Lung (tissue), 11 donors: ENCODE measurements at regions not wholly inside any gene's neighbourhood (a gene's known extent, or its start where the extent isn't known, plus 50 kb on each side); places are given as distances from the start of the nearest gene placed in this dataset.

Source experiments
- ATAC-seq: fragments of 200-7000 bp; cut with Tn5 transposase; one replicate; pipeline ENCODE4 v1.9.1; 2020; ENCODE audit warnings: moderate number of reproducible peaks; ENCODE audit not compliant: insufficient read depth, low FRiP score
- DNase-seq, 3 donors: peaks; one replicate each; pipeline ENCODE4 v3.0.0-alpha.2; 2013 to 2017
- H3K27ac ChIP-seq, 2 donors: one replicate each; pipeline ENCODE4 v1.5.1; 2013; ENCODE audit warnings: mild to moderate bottlenecking in 2 of 2, moderate library complexity in 2 of 2, control low read depth in 1 of 2, inconsistent platforms in 1 of 2, low read depth in 1 of 2, low read length in 1 of 2
- H3K27me3 ChIP-seq, 3 donors: one replicate each; pipeline ENCODE4 v1.5.1; 2013; ENCODE audit warnings: low read length in 2 of 3; ENCODE audit not compliant: control insufficient read depth in 3 of 3, insufficient read depth in 3 of 3
- H3K36me3 ChIP-seq, 4 donors: one replicate each; pipeline ENCODE4 v1.5.1; 2013; ENCODE audit warnings: low read length in 4 of 4, mild to moderate bottlenecking in 1 of 4, moderate library complexity in 1 of 4; ENCODE audit not compliant: control insufficient read depth in 4 of 4, insufficient read depth in 4 of 4
- H3K4me1 ChIP-seq, 5 donors: one replicate each; pipeline ENCODE4 v1.5.1; 2013; ENCODE audit warnings: low read length in 5 of 5, mild to moderate bottlenecking in 2 of 5, moderate library complexity in 1 of 5; ENCODE audit not compliant: control insufficient read depth in 5 of 5, insufficient read depth in 5 of 5
- H3K4me3 ChIP-seq: one replicate; pipeline ENCODE4 v1.5.1; 2013; ENCODE audit warnings: mild to moderate bottlenecking, control low read depth, moderate library complexity
- H3K9ac ChIP-seq, 2 donors: one replicate each; pipeline ENCODE4 v1.5.1; 2013; ENCODE audit warnings: low read length in 2 of 2, control low read depth in 1 of 2; ENCODE audit not compliant: insufficient read depth in 1 of 2
- H3K9me3 ChIP-seq, 4 donors: one replicate each; pipeline ENCODE4 v1.5.1; 2013; ENCODE audit warnings: low read length in 3 of 4, mild to moderate bottlenecking in 1 of 4, moderate library complexity in 1 of 4; ENCODE audit not compliant: control insufficient read depth in 4 of 4, insufficient read depth in 3 of 4
- WGBS, 2 donors: extraction: QIAGEN DNeasy Blood & Tissue Kit; methylation state at CpG; one replicate each; pipeline ENCODE4 v1.1.7; 2013; 5-methylcytosine and 5-hydroxymethylcytosine counted together
- TF ChIP-seq, protein P1 (sequence below): IDR thresholded peaks from 2 replicates; pipeline ENCODE4 v1.5.1; 2012; ENCODE audit warnings: mild to moderate bottlenecking; ENCODE audit errors: control extremely low read depth, extremely low read depth
- donor health status: control.
- donor health status: control.
- donor health status: Bipolar disorder and iron deficiency.
- donor health status: healthy.
- donor health status: DM: yes; HTN: yes; CAD: no.

DNA sequence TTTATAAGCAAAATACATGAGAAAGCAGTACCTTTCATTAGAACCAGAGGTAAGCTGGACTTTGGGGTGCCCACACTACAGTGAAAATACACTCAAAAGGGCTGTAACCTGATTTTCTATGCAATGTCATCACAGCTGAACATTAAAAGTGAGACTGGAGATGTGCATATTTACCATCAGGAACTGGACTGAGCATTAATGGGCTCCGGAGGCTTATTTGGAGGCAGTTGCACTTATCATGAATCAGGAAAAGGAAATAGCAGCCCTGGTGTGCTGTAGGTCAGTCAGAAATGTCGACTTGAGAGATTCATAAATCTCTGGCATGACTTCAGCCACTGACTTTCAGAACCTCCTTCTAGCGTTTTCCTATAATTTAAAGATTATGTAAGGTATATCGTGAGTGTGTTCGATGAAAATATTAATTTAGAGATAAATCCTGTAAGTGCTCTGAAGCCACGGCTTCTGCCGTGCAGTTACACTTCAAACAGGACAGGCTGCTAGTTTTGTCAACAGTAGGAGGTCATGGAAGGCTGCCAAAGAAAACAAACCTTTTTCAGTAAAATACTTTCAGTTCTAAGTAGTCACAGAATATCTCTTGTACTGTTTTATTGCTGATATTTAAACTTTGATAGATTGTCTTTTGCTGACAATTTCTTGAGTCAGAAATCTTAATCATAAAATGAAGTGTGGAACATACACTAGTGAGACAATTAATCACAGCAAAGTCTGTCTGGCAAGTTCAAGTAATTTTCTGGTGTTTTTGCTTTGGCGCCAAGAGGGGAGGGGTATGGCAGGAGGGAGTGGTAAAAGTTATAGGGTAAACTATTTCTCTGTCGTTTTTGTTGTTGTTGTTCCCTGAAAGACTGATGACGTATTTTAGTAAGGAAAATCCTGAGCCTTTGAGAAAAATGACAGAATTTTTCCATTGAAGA, 939.7 kb downstream of the NR2F1-AS1 start:
- ATAC-seq = peak; percentile 57
- Histone ChIP-seq H3K27me3 (no peaks in the 10 kb centered on the region), H3K36me3 (no peaks in the 10 kb centered on the region), H3K4me1 (peaks cover 0 to 23% (median 0%) of the 10 kb centered on the region in 5 donors), H3K4me3 (no peak overlapping the region), H3K9ac (peak overlapping the region in 1 of 2 donors; percentile 81), H3K27ac (no peak overlapping the region), H3K9me3 (no peaks in the 10 kb centered on the region)
- TF ChIP-seq, protein P1, sequence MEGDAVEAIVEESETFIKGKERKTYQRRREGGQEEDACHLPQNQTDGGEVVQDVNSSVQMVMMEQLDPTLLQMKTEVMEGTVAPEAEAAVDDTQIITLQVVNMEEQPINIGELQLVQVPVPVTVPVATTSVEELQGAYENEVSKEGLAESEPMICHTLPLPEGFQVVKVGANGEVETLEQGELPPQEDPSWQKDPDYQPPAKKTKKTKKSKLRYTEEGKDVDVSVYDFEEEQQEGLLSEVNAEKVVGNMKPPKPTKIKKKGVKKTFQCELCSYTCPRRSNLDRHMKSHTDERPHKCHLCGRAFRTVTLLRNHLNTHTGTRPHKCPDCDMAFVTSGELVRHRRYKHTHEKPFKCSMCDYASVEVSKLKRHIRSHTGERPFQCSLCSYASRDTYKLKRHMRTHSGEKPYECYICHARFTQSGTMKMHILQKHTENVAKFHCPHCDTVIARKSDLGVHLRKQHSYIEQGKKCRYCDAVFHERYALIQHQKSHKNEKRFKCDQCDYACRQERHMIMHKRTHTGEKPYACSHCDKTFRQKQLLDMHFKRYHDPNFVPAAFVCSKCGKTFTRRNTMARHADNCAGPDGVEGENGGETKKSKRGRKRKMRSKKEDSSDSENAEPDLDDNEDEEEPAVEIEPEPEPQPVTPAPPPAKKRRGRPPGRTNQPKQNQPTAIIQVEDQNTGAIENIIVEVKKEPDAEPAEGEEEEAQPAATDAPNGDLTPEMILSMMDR = no peak
- DNase-seq = peak; percentile 60 to 90 (median 88)
- WGBS, 2 donors = 8 to 15% methylated on average over 10 of the region's 10 CpGs

DNA sequence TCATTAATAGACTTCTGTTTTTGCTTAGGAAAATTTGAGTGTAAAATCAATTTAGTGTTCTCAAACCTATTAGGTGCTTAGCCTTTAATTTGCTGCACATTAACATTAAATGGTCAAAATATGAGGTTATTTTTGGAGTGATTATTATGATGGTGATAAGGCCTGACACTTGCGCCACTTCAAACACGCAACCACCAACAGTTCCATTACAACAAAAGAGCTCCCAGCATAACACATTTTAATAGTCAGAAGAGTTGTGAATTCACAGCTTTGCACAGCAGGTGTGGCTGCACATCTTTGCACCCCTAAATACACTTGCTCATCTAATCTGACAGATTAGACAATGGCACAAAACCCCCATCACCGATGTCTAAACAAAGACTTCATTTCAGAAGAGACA, 940.7 kb downstream of the NR2F1-AS1 start:
- Histone ChIP-seq H3K4me3 (no peak overlapping the region), H3K27me3 (no peaks in the 10 kb centered on the region), H3K4me1 (peaks cover 0 to 23% (median 0%) of the 10 kb centered on the region in 5 donors), H3K27ac (no peak overlapping the region), H3K36me3 (no peaks in the 10 kb centered on the region), H3K9ac (no peak overlapping the region), H3K9me3 (no peaks in the 10 kb centered on the region)
- DNase-seq (no peak), ATAC-seq (no peak)
- 91 to 92% methylated on average over 3 of the region's 3 CpGs for WGBS, 2 donors
- TF ChIP-seq, protein P1 = no peak

DNA sequence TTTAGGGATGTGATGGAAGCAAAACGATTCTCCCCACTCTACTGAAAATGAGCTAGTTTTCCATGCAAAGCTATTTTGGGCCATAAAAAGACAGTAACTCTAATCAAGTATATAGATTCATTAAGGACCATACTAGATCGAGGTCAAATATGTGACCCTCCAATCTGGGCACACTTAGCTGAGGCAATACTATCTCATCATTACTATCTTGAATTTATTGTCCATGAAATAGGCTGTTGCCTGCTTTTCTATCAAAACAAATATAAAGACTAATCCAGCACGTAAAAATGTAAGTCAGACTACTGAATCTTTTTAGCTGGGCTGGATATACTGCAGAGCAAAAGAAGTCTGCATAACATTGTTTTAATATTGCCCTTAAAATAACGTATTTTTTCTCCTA, 943.1 kb downstream of the NR2F1-AS1 start:
- Histone ChIP-seq H3K4me3 (no peak overlapping the region), H3K36me3 (no peaks in the 10 kb centered on the region), H3K4me1 (peaks cover 0 to 42% (median 0%) of the 10 kb centered on the region in 5 donors), H3K27me3 (no peaks in the 10 kb centered on the region), H3K9ac (no peak overlapping the region), H3K9me3 (peaks cover 0 to 2% (median 0%) of the 10 kb centered on the region in 4 donors), H3K27ac (no peak overlapping the region)
- ATAC-seq (no peak), DNase-seq (no peak)
- TF ChIP-seq, protein P1 = no peak
- WGBS, 2 donors = 77 to 83% methylated on average over 4 of the region's 4 CpGs
